AG08396 (cell line): ENCODE measurements at regions not wholly inside any gene's neighbourhood (a gene's known extent, or its start where the extent isn't known, plus 50 kb on each side); places are given as distances from the start of the nearest gene placed in this dataset.

ENCODE experiments used
- DNase-seq: peaks from one replicate; pipeline ENCODE4 v3.0.0; 2012; ENCODE audit warnings: low spot score, mixed read lengths

DNA sequence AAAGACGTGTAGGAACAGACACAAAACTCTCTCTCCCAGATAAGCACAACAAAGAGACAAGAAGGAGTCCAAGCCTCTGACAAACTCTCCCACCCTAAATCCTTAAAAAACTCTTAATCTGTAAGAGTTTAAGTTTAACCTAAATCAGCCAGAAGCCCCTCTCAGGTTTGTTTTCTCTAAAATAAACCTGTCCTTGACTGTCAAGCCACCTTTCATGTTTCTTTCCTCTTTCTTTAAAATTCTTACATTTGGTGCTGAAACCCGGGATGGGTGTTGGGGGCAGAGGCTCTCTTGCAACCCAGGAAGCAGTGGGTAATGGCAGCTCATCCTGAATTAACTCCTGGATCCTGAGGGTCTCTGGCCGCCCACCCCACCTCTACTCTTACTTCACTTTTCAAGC is 107.8 kb upstream of the TENT5D start:
- no peak for DNase-seq

DNA sequence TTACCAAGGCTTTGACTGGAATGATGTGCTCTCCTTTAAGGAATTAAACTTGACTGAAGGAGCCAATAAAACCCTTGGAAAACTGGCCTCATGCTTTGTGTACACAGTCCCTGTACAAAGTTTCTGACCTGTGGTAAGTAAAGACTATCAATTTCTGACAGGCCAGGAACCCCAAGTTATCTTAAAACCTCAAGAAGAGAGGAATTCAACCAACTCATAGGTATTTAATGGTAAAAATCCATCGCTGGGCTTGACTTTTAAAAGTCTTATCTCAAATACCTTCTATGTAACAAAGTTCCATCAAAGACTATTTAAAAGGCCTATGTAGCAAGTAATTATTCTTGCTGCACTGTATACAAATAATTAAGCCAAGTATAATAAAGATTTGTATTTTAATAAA is 103.7 kb upstream of the TENT5D start:
- DNase-seq: no peak

DNA sequence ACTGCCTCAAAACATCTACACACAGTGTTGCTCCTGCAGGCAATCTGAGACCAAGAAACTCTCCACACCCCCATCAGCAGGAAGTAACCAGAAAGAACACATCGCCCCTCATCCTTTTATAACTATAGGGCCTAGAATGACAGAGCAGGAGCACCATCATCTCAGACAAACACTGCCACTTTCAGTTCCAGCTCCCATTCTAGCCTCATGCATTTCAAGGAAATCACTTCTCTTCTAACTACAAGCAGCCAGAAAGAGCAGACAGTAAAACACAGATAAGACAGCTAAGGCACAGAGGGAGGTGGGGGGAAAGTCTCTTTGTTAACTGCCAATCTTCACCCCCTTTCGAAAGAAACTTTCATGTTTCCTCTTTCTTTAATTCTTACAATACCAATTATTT is 102.6 kb upstream of the TENT5D start:
- DNase-seq: no peak

DNA sequence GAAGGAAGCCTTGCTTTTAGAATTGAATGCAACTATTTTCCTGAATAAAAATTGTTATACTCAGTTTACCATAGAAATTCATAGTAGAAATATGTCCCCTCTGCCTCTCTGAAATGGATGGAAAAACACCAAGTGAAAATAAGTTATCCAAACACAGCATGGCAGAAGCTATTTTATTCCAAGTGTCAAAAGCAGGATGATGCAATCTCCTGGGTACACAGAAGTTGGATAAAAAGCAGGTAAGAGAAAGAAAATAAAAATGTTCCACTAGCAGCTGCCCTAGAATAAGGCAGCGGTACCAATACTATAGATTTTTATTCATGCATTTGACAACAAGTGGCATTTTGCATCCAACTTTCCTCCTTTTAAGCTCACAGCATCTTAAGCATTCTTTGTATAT is 89.0 kb upstream of the TENT5D start:
- DNase-seq: no peak

DNA sequence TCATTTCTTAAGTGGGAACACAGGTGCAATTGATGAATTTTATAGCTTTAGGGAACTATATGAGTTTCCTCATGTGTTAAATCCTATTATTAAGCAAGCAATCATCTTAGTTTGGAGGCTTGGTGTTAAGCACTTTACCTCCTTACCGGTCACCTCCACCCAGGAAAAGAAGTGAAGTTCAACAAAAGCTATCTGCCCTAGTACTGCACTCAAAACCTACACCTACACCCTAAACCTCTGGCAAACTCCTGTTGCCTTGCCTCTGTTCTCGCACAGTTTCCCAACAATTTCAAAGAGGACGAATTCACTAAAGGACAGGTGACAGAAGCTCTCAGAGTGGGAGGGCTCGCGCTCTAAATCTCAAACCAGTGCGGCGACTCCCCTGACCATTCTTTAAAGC is 85.7 kb upstream of the TENT5D start:
- no peak for DNase-seq

DNA sequence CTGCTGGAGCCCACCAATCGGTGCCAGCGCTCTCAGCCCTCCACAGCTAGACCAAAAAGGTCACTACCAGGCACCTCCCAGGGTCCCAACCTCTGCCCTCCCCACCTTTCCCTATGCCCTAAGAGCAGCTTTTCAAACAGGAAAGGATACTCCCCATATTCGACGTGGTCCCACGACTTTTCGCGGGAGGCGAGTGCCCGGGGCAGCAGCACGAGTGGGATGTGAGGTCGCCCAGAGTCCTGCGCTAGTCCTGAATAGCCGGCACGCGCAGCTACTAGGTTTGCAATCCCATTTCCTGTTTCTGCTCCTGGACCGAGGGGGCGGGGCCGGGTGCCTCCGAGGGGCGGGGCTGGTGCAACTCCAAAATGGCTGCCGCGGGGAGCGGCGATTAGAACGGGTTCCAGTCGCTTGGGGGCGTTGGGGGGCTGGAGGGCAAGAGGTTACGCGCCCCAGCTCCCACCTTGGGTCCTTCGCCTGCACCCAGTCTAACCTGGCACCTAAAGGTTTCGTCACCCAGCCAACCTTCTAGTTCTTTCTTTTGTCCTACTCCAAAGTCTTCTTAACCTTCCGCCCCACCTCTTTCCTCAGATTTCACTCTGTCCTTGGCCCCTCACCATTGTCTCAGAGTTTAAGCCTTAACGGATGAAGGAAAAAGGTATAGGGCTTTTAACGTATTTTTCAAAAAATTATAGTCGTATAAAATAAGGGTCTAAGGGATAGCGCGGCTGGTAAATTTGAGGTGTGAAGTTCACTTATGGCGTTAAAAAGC is 85.0 kb upstream of the TENT5D start:
- no peak for DNase-seq

DNA sequence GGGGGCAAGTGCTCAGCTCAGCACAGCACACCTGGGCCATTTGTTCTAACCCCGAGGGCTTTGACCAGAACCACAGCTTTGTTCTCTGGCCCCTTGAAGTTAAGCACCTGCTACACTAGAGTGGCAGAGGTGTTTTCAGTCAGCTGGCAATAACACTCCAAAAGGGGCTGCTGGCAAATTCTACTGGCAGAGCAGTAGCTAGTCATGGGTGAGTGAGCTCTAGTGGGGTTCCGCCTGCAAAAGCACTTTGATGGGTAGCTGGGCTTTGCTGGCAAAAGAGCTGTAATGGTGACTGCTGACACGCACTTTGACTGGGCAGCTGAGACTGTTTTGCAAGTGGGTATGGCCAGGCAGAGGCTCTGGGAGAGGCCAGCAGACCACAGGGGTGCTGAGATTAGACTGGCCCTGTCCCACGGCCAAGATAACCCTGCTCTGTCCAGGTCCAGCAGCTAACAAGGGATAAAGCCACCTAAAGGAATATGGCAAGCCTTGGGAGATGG is 65.2 kb upstream of the TENT5D start:
- DNase-seq: no peak
